ENCODE measurements at regions not wholly inside any gene's neighbourhood (a gene's known extent, or its start where the extent isn't known, plus 50 kb on each side); places are given as distances from the start of the nearest gene placed in this dataset.

DNA sequence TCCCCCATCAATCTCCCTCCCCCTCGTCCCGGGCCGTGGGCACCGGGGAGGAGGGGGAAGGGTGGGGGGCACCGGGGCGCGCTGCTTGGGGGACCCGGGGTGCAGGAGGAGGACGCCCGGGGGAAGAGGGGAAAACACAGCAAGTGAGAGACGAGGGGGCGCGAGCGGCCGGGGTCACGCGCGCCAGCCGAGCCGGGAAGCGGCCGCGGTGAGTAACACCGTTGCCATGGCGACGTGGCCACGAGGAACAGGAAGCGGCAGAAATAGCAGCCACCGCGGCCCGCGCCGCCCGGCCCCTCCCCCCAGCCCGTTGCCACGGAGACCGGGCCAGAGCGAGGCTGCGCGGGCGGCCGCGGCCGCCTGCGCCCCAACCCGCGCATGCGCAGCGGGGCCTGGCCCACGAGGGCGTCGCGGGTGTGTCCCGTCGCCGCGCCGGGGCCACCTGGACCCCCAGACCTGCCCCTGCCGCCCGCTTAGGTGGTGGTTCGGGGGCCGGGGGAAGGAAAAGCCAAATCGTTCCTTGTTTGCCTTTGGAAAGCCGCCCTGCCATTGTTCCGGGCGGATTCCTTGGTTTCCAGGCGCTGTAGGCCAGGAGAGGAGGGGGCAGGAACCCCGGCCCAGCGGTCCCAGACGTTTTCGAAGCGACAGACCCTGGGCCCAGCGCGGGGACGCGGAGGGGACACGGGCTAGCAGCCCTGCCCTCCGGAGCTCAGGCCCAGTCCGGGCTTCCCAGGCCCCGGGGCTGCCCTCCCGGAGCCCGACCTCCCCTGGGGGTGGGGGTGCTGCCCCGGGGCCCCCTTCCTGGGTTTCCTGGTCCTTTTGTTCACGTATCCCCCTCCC, 207.1 kb downstream of the C9orf50 start:
- TF ChIP-seq EP300 (IDR thresholded peaks at IDR 0.05) (peak; percentile 73 to 95), POLR2A (IDR thresholded peaks at IDR 0.05) (peak; percentile 98 to 100)
- TF ChIP-seq, protein P1, sequence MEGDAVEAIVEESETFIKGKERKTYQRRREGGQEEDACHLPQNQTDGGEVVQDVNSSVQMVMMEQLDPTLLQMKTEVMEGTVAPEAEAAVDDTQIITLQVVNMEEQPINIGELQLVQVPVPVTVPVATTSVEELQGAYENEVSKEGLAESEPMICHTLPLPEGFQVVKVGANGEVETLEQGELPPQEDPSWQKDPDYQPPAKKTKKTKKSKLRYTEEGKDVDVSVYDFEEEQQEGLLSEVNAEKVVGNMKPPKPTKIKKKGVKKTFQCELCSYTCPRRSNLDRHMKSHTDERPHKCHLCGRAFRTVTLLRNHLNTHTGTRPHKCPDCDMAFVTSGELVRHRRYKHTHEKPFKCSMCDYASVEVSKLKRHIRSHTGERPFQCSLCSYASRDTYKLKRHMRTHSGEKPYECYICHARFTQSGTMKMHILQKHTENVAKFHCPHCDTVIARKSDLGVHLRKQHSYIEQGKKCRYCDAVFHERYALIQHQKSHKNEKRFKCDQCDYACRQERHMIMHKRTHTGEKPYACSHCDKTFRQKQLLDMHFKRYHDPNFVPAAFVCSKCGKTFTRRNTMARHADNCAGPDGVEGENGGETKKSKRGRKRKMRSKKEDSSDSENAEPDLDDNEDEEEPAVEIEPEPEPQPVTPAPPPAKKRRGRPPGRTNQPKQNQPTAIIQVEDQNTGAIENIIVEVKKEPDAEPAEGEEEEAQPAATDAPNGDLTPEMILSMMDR (IDR thresholded peaks at IDR 0.05): peak in 2 of 5 experiments; percentile 20 to 57
